PC-9 (cell line): ENCODE measurements at regions not wholly inside any gene's neighbourhood (a gene's known extent, or its start where the extent isn't known, plus 50 kb on each side); places are given as distances from the start of the nearest gene placed in this dataset.

ENCODE experiments used
- BruUV-seq: library from RNA; stranded (reverse); fragments of 400-500 nt; replicated peaks from 2 replicates; lab custom pipeline; 2021; lab: Mats Ljungman, UMichigan
- CTCF ChIA-PET: fragments of 300-600 bp; sonication (Branson Sonifier 250); formaldehyde crosslinking; loops from one replicate; lab custom pipeline; 2022; ENCODE audit warnings: antibody characterized with exemption; lab: Charles Lee
- POLR2A ChIA-PET: fragments of 300-600 bp; sonication (Branson Sonifier 250); formaldehyde crosslinking; loops from one replicate; lab custom pipeline; 2022; ENCODE audit warnings: antibody characterized with exemption; ENCODE audit not compliant: unreplicated experiment; lab: Charles Lee
- DNase-seq, 2 experiments: peaks; one replicate each; pipeline versions ENCODE4 v3.0.0 to v3.0.0-alpha.2; 2015 to 2022; ENCODE audit warnings: mixed read lengths in 1 of 2
- H2AFZ ChIP-seq: fragments of 200-600 bp; sonication (generic); 2 replicates; pipeline ENCODE4 v1.8.1; 2017; ENCODE audit warnings: antibody characterized with exemption
- H3F3A ChIP-seq: fragments of 200-600 bp; sonication (generic); 2 replicates; pipeline ENCODE4 v1.8.1; 2017; ENCODE audit warnings: antibody characterized with exemption, mild to moderate bottlenecking, low read depth; ENCODE audit not compliant: insufficient read depth
- H3K27ac ChIP-seq: fragments of 200-600 bp; sonication (generic); 2 replicates; pipeline ENCODE4 v1.6.1; 2016; ENCODE audit warnings: mixed run types
- H3K27me3 ChIP-seq: fragments of 200-600 bp; sonication (generic); 2 replicates; pipeline ENCODE4 v1.6.1; 2016; ENCODE audit warnings: low read depth, mixed run types; ENCODE audit not compliant: insufficient read depth
- H3K36me3 ChIP-seq: fragments of 200-600 bp; sonication (generic); 2 replicates; pipeline ENCODE4 v1.6.1; 2016; ENCODE audit warnings: low read depth, mixed run types
- H3K4me1 ChIP-seq: fragments of 200-600 bp; sonication (generic); replicated peaks from 2 replicates; pipeline ENCODE4 v1.6.1; 2016; ENCODE audit warnings: mixed run types; ENCODE audit not compliant: insufficient read depth
- H3K4me2 ChIP-seq: fragments of 200-600 bp; sonication (generic); 2 replicates; pipeline ENCODE4 v1.6.1; 2017; ENCODE audit warnings: mixed run types
- H3K4me3 ChIP-seq: fragments of 200-600 bp; sonication (generic); 2 replicates; pipeline ENCODE4 v1.6.1; 2016; ENCODE audit warnings: mixed run types
- H3K79me2 ChIP-seq: fragments of 200-600 bp; sonication (generic); 2 replicates; pipeline ENCODE4 v1.6.1; 2017; ENCODE audit warnings: low read depth, mixed run types
- H3K9me2 ChIP-seq: fragments of 200-600 bp; sonication (generic); 2 replicates; pipeline ENCODE4 v1.8.1; 2017; ENCODE audit warnings: mild to moderate bottlenecking; ENCODE audit not compliant: insufficient read depth
- H3K9me3 ChIP-seq: fragments of 200-600 bp; sonication (generic); 2 replicates; pipeline ENCODE4 v1.8.1; 2016; ENCODE audit warnings: low read depth; ENCODE audit not compliant: insufficient read depth
- H4K20me1 ChIP-seq: fragments of 200-600 bp; sonication (generic); 2 replicates; pipeline ENCODE4 v1.8.1; 2017; ENCODE audit not compliant: insufficient read depth
- CTCF ChIP-seq: fragments of 200-600 bp; sonication (generic); conservative IDR thresholded peaks from 2 replicates; pipeline ENCODE4 v1.6.1; 2017; ENCODE audit warnings: mixed run types, antibody characterized with exemption, mild to moderate bottlenecking, moderate library complexity
- EZH2 ChIP-seq: fragments of 200-600 bp; sonication (generic); IDR thresholded peaks from 2 replicates; pipeline ENCODE4 v1.8.0; 2017; ENCODE audit warnings: antibody characterized with exemption, low read depth
- intact Hi-C: fragments of 100-400 bp; cut with micrococcal nuclease; formaldehyde crosslinking; loops from one replicate; pipeline ENCODE4 v1.10.0; 2022; ENCODE audit not compliant: unreplicated experiment

- Histone ChIP-seq H3K9me3 (no peaks in the 10 kb centered on the region), H2AFZ (no peak overlapping the region), H3K4me3 (no peak overlapping the region), H3K4me2 (no peak overlapping the region), H3K79me2 (no peaks in the 10 kb centered on the region), H4K20me1 (no peaks in the 10 kb centered on the region), H3F3A (no peaks in the 10 kb centered on the region), H3K27me3 (peaks cover 29% of the 10 kb centered on the region), H3K4me1 (no peaks in the 10 kb centered on the region), H3K9me2 (no peaks in the 10 kb centered on the region), H3K27ac (no peak overlapping the region), H3K36me3 (no peaks in the 10 kb centered on the region)
- CTCF ChIA-PET = no interaction called here
- POLR2A ChIA-PET = no interaction called here
- no TSS peak for BruUV-seq
- no peak for DNase-seq
- no peak for TF ChIP-seq EZH2
- TF ChIP-seq CTCF = no peak
- intact Hi-C loops = no loop called here
These were observed 87.5 kb upstream of the SLC35G4 start for GRCh38 chr18:11521853-11522252.

- no peak overlapping the region for H3K4me2 ChIP-seq
- no peaks in the 10 kb centered on the region for H4K20me1 ChIP-seq
- ChIA-PET POLR2A (no interaction called here), CTCF (no interaction called here)
- H3K4me1 ChIP-seq = no peaks in the 10 kb centered on the region
- no TSS peak for BruUV-seq
- H2AFZ ChIP-seq = peak overlapping the region; percentile 55; the same call in 1 of the 2 replicates
- DNase-seq = no peak
- TF ChIP-seq EZH2 (no peak), CTCF (no peak)
- H3K27ac ChIP-seq = no peak overlapping the region
- no peaks in the 10 kb centered on the region for H3K9me2 ChIP-seq
- H3K9me3 ChIP-seq = no peaks in the 10 kb centered on the region
- intact Hi-C loops = no loop called here
- H3K27me3 ChIP-seq = peaks cover 26% of the 10 kb centered on the region
- H3F3A ChIP-seq = no peaks in the 10 kb centered on the region
- H3K36me3 ChIP-seq = no peaks in the 10 kb centered on the region
- no peak overlapping the region for H3K4me3 ChIP-seq
- no peaks in the 10 kb centered on the region for H3K79me2 ChIP-seq
These were observed 88.9 kb upstream of the SLC35G4 start for GRCh38 chr18:11520536-11520935.

GRCh38 chr18:11518788-11519685, 90.4 kb upstream of the SLC35G4 start:
- no peaks in the 10 kb centered on the region for H3K9me3 ChIP-seq
- H3F3A ChIP-seq = no peaks in the 10 kb centered on the region
- no peaks in the 10 kb centered on the region for H4K20me1 ChIP-seq
- H3K9me2 ChIP-seq = no peaks in the 10 kb centered on the region
- intact Hi-C loops = loop anchor here (10.0 kb wide), 1 partner anchor 204 kb away; no protein-coding TSS in a partner anchor
- H3K79me2 ChIP-seq = no peaks in the 10 kb centered on the region
- ChIA-PET POLR2A (no interaction called here), CTCF (interaction anchor here (0.5 kb wide), 3 partner anchors 128 to 504 kb away, joined by 3 to 7 read pairs (median 6); no protein-coding TSS in a partner anchor)
- peak in 1 of 2 experiments; percentile 25 for DNase-seq
- H3K4me3 ChIP-seq = no peak overlapping the region
- TF ChIP-seq CTCF (peak; percentile 68), EZH2 (no peak)
- H3K27ac ChIP-seq = no peak overlapping the region
- H3K4me2 ChIP-seq = no peak overlapping the region
- no peaks in the 10 kb centered on the region for H3K36me3 ChIP-seq
- no TSS peak for BruUV-seq
- H3K27me3 ChIP-seq = peaks cover 20% of the 10 kb centered on the region
- no peaks in the 10 kb centered on the region for H3K4me1 ChIP-seq
- no peak overlapping the region for H2AFZ ChIP-seq
